Liver (tissue), 8 donors: ENCODE measurements at regions not wholly inside any gene's neighbourhood (a gene's known extent, or its start where the extent isn't known, plus 50 kb on each side); places are given as distances from the start of the nearest gene placed in this dataset.

Experiments
- DNase-seq: peaks from one replicate; pipeline ENCODE4 v3.0.0-alpha.2; 2017; ENCODE audit warnings: low spot score
- H3K27ac ChIP-seq, 2 donors: one replicate each; pipeline ENCODE4 v1.7.0; 2013; ENCODE audit warnings: inconsistent platforms in 2 of 2, low read length in 2 of 2, control low read depth in 1 of 2, low read depth in 1 of 2, mild to moderate bottlenecking in 1 of 2
- H3K27me3 ChIP-seq, 4 donors: one replicate each; pipeline versions ENCODE4 v1.6.1 to v1.7.0; 2013; ENCODE audit warnings: low read length in 3 of 4, inconsistent platforms in 1 of 4, mild to moderate bottlenecking in 1 of 4, moderate library complexity in 1 of 4; ENCODE audit not compliant: control insufficient read depth in 4 of 4, insufficient read depth in 4 of 4
- H3K36me3 ChIP-seq, 4 donors: one replicate each; pipeline versions ENCODE4 v1.6.1 to v1.7.0; 2013; ENCODE audit warnings: low read length in 3 of 4, mild to moderate bottlenecking in 3 of 4, low read depth in 1 of 4, moderate library complexity in 1 of 4; ENCODE audit not compliant: control insufficient read depth in 4 of 4, insufficient read depth in 3 of 4
- H3K4me1 ChIP-seq, 4 donors: one replicate each; pipeline versions ENCODE4 v1.6.1 to v1.7.0; 2013; ENCODE audit warnings: low read length in 3 of 4, mild to moderate bottlenecking in 3 of 4, moderate library complexity in 1 of 4; ENCODE audit not compliant: control insufficient read depth in 4 of 4, insufficient read depth in 4 of 4
- H3K4me3 ChIP-seq, 3 donors: one replicate each; pipeline versions ENCODE4 v1.6.1 to v1.7.0; 2013; ENCODE audit warnings: low read length in 3 of 3, control low read depth in 1 of 3, low read depth in 1 of 3, mild to moderate bottlenecking in 1 of 3
- H3K9ac ChIP-seq, 2 donors: one replicate each; pipeline ENCODE4 v1.7.0; 2013; ENCODE audit warnings: low read length in 2 of 2, mild to moderate bottlenecking in 2 of 2, moderate library complexity in 2 of 2, control low read depth in 1 of 2, low read depth in 1 of 2
- H3K9me3 ChIP-seq, 4 donors: one replicate each; pipeline versions ENCODE4 v1.6.1 to v1.7.0; 2013; ENCODE audit warnings: low read length in 3 of 4; ENCODE audit not compliant: control insufficient read depth in 4 of 4
- EGR1 ChIP-seq, 2 donors: IDR thresholded peaks; 2 replicates each; pipeline ENCODE4 v1.6.1; 2016 to 2018; ENCODE audit warnings: antibody characterized with exemption in 2 of 2, low read depth in 2 of 2
- FOXA2 ChIP-seq: IDR thresholded peaks from 2 replicates; pipeline ENCODE4 v1.6.1; 2016; ENCODE audit warnings: antibody characterized with exemption
- GABPA ChIP-seq, 2 donors: IDR thresholded peaks in 1 of 2; conservative IDR thresholded peaks in 1 of 2; 2 replicates each; pipeline ENCODE4 v1.6.1; 2016; ENCODE audit warnings: antibody characterized with exemption in 2 of 2, mild to moderate bottlenecking in 1 of 2, moderate library complexity in 1 of 2
- HNF4A ChIP-seq, 2 donors: conservative IDR thresholded peaks; 2 replicates each; pipeline ENCODE4 v1.6.1; 2016; ENCODE audit warnings: antibody characterized with exemption in 2 of 2, mild to moderate bottlenecking in 2 of 2
- HNF4G ChIP-seq: IDR thresholded peaks from 2 replicates; pipeline ENCODE4 v1.6.1; 2016; ENCODE audit warnings: antibody characterized with exemption
- JUND ChIP-seq, 2 donors: IDR thresholded peaks; 2 replicates each; pipeline ENCODE4 v1.6.1; 2016; ENCODE audit warnings: antibody characterized with exemption in 2 of 2
- NR2F2 ChIP-seq: IDR thresholded peaks from 2 replicates; pipeline ENCODE4 v1.6.1; 2016; ENCODE audit warnings: antibody characterized with exemption
- RAD21 ChIP-seq, 2 donors: IDR thresholded peaks; 2 replicates each; pipeline ENCODE4 v1.6.1; 2016; ENCODE audit warnings: antibody characterized with exemption in 2 of 2, mild to moderate bottlenecking in 2 of 2
- REST ChIP-seq: IDR thresholded peaks from 2 replicates; pipeline ENCODE4 v1.6.1; 2016; ENCODE audit warnings: antibody characterized with exemption, mild to moderate bottlenecking
- RXRA ChIP-seq, 2 donors: IDR thresholded peaks; 2 replicates each; pipeline ENCODE4 v1.6.1; 2017 to 2018; ENCODE audit warnings: antibody characterized with exemption in 2 of 2, mild to moderate bottlenecking in 1 of 2
- SP1 ChIP-seq: IDR thresholded peaks from 2 replicates; pipeline ENCODE4 v1.6.1; 2018; ENCODE audit warnings: antibody characterized with exemption, mild to moderate bottlenecking
- TAF1 ChIP-seq: conservative IDR thresholded peaks from 2 replicates; pipeline ENCODE4 v1.6.1; 2016; ENCODE audit warnings: antibody characterized with exemption, mild to moderate bottlenecking
- YY1 ChIP-seq: IDR thresholded peaks from 2 replicates; pipeline ENCODE4 v1.6.1; 2016; ENCODE audit warnings: antibody characterized with exemption, mild to moderate bottlenecking
- WGBS: extraction: QIAGEN DNeasy Blood & Tissue Kit; methylation state at CpG from one replicate; pipeline ENCODE4 v1.1.7; 2013; 5-methylcytosine and 5-hydroxymethylcytosine counted together
- TF ChIP-seq, protein P1 (sequence below): IDR thresholded peaks from 2 replicates; pipeline ENCODE4 v1.6.1; 2016; ENCODE audit warnings: antibody characterized with exemption
- TF ChIP-seq, protein P2 (sequence below): fragments of 150-350 bp; IDR thresholded peaks from 2 replicates; pipeline ENCODE4 v1.5.1; 2017; ENCODE audit warnings: improper control_type of control experiment, low read depth, low read length; ENCODE audit not compliant: missing input control
- TF ChIP-seq, protein P3 (sequence below): IDR thresholded peaks from 2 replicates; pipeline ENCODE4 v1.6.1; 2016; ENCODE audit warnings: antibody characterized with exemption
- TF ChIP-seq, protein P4 (sequence below): IDR thresholded peaks from 2 replicates; pipeline ENCODE4 v1.6.1; 2016; ENCODE audit warnings: antibody characterized with exemption
- donor health status: healthy.
- donor health status: healthy.
- donor health status: healthy.
- donor health status: healthy.
- donor health status: healthy.

GRCh38 chr21:15616864-15617574 is 112.8 kb upstream of the USP25 start:
- no peaks in the 10 kb centered on the region for H3K36me3 ChIP-seq

DNA sequence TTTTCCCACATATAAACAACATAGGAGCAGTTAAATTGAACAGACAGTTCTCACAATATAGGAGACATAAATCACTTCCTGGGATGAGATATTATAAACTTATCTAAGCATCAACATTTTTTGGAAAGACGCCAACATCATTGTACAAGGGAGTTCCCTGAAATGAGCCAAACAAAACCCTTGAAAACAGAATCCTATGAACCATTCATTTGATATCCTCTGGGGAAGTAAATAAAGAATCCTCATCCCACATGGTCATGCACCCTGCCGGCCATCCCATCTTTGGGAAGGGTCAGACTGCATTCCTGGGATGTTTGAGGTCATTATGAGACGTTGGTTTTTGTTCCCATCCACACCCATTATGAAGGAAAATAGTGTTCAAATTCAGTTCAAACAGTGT is 111.8 kb upstream of the USP25 start:
- Histone ChIP-seq H3K4me1 (no peaks in the 10 kb centered on the region), H3K4me3 (no peak overlapping the region), H3K27ac (no peak overlapping the region), H3K27me3 (peaks cover 0 to 2% (median 0%) of the 10 kb centered on the region in 4 donors), H3K9ac (no peak overlapping the region), H3K9me3 (no peaks in the 10 kb centered on the region), H3K36me3 (no peaks in the 10 kb centered on the region)
- TF ChIP-seq, protein P1, sequence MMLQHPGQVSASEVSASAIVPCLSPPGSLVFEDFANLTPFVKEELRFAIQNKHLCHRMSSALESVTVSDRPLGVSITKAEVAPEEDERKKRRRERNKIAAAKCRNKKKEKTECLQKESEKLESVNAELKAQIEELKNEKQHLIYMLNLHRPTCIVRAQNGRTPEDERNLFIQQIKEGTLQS: no peak
- TF ChIP-seq, protein P2, sequence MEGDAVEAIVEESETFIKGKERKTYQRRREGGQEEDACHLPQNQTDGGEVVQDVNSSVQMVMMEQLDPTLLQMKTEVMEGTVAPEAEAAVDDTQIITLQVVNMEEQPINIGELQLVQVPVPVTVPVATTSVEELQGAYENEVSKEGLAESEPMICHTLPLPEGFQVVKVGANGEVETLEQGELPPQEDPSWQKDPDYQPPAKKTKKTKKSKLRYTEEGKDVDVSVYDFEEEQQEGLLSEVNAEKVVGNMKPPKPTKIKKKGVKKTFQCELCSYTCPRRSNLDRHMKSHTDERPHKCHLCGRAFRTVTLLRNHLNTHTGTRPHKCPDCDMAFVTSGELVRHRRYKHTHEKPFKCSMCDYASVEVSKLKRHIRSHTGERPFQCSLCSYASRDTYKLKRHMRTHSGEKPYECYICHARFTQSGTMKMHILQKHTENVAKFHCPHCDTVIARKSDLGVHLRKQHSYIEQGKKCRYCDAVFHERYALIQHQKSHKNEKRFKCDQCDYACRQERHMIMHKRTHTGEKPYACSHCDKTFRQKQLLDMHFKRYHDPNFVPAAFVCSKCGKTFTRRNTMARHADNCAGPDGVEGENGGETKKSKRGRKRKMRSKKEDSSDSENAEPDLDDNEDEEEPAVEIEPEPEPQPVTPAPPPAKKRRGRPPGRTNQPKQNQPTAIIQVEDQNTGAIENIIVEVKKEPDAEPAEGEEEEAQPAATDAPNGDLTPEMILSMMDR: no peak
- no peak for TF ChIP-seq RXRA (IDR thresholded peaks at IDR 0.05)
- no peak for TF ChIP-seq HNF4G
- TF ChIP-seq, protein P3, sequence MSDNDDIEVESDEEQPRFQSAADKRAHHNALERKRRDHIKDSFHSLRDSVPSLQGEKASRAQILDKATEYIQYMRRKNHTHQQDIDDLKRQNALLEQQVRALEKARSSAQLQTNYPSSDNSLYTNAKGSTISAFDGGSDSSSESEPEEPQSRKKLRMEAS: no peak
- TF ChIP-seq RAD21 (IDR thresholded peaks at IDR 0.05): no peak
- TF ChIP-seq REST: no peak
- no peak for TF ChIP-seq NR2F2
- TF ChIP-seq, protein P4, sequence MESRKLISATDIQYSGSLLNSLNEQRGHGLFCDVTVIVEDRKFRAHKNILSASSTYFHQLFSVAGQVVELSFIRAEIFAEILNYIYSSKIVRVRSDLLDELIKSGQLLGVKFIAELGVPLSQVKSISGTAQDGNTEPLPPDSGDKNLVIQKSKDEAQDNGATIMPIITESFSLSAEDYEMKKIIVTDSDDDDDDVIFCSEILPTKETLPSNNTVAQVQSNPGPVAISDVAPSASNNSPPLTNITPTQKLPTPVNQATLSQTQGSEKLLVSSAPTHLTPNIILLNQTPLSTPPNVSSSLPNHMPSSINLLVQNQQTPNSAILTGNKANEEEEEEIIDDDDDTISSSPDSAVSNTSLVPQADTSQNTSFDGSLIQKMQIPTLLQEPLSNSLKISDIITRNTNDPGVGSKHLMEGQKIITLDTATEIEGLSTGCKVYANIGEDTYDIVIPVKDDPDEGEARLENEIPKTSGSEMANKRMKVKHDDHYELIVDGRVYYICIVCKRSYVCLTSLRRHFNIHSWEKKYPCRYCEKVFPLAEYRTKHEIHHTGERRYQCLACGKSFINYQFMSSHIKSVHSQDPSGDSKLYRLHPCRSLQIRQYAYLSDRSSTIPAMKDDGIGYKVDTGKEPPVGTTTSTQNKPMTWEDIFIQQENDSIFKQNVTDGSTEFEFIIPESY: no peak
- TF ChIP-seq GABPA (IDR thresholded peaks at IDR 0.05 in 1 of 2, conservative IDR thresholded peaks at IDR 0.05 in 1 of 2): no peak
- TF ChIP-seq TAF1: no peak
- DNase-seq: no peak
- WGBS: 60% methylated on average over 3 of the region's 3 CpGs

More at GRCh38 chr21:15616864-15617574, 112.8 kb upstream of the USP25 start:
- Histone ChIP-seq H3K9ac (no peak overlapping the region), H3K27me3 (peaks cover 0 to 2% (median 0%) of the 10 kb centered on the region in 4 donors), H3K27ac (no peak overlapping the region), H3K4me3 (no peak overlapping the region), H3K9me3 (no peaks in the 10 kb centered on the region), H3K4me1 (no peaks in the 10 kb centered on the region)
- TF ChIP-seq RAD21 (IDR thresholded peaks at IDR 0.05) (no peak), HNF4G (no peak), TAF1 (no peak), EGR1 (IDR thresholded peaks at IDR 0.05; ENCODE audit: low read depth in 2 of 2) (no peak), JUND (IDR thresholded peaks at IDR 0.05) (no peak), RXRA (IDR thresholded peaks at IDR 0.05) (no peak), FOXA2 (no peak), SP1 (no peak), NR2F2 (no peak), YY1 (no peak), HNF4A (conservative IDR thresholded peaks at IDR 0.05) (no peak)
- TF ChIP-seq, protein P3: no peak
- TF ChIP-seq, protein P2: no peak
- WGBS: 91% methylated on average over 2 of the region's 2 CpGs
- DNase-seq: no peak
